Psoas muscle (tissue), 7 donors: ENCODE measurements at regions not wholly inside any gene's neighbourhood (a gene's known extent, or its start where the extent isn't known, plus 50 kb on each side); places are given as distances from the start of the nearest gene placed in this dataset.

Source experiments
- ATAC-seq, 4 donors: fragments of 200-7000 bp; cut with Tn5 transposase; one replicate each; pipeline ENCODE4 v1.9.1; 2020; ENCODE audit warnings: moderate library complexity in 3 of 4, mild to moderate bottlenecking in 2 of 4
- DNase-seq, 2 donors: peaks; one replicate each; pipeline ENCODE4 v3.0.0-alpha.2; 2020
- H3K27ac ChIP-seq: fragments of 200-600 bp; one replicate; pipeline ENCODE4 v1.8.0; 2022
- H3K27me3 ChIP-seq, 3 donors: fragments of 200-600 bp in 1 of 3; one replicate each; pipeline versions ENCODE4 v1.6.1 to v1.8.0; 2013 to 2022; ENCODE audit warnings: low read length in 2 of 3, mild to moderate bottlenecking in 2 of 3, moderate library complexity in 1 of 3; ENCODE audit not compliant: insufficient read depth in 3 of 3
- H3K36me3 ChIP-seq, 2 donors: fragments of 200-600 bp in 1 of 2; one replicate each; pipeline versions ENCODE4 v1.6.1 to v1.8.0; 2013 to 2022; ENCODE audit warnings: low read depth in 1 of 2, mild to moderate bottlenecking in 1 of 2, moderate library complexity in 1 of 2; ENCODE audit not compliant: insufficient read depth in 1 of 2
- H3K4me1 ChIP-seq: fragments of 200-600 bp; one replicate; pipeline ENCODE4 v1.8.0; 2022
- H3K4me3 ChIP-seq: fragments of 200-600 bp; one replicate; pipeline ENCODE4 v1.8.0; 2022; ENCODE audit warnings: mild to moderate bottlenecking
- H3K9me3 ChIP-seq: fragments of 200-600 bp; one replicate; pipeline ENCODE4 v1.8.0; 2022
- WGBS, 3 donors: extraction: QIAGEN DNeasy Blood & Tissue Kit; methylation state at CpG; one replicate each; pipeline versions ENCODE4 v1.1.6 to v1.1.7; 2013; 5-methylcytosine and 5-hydroxymethylcytosine counted together
- intact Hi-C, 2 donors: fragments of 100-400 bp; cut with DNase I; formaldehyde crosslinking; loops; one replicate each; pipeline versions ENCODE4 v1.11.0 to v1.14.2; 2022
- TF ChIP-seq, protein P1 (sequence below): fragments of 200-600 bp; IDR thresholded peaks from one replicate; pipeline ENCODE4 v1.8.0; 2022; ENCODE audit warnings: antibody characterized with exemption
- donor health status: healthy with polysubstance abuse.
- donor health status: DM: no; HTN: no; CAD: no; lungs with moderate emphysema.
- donor health status: Bipolar disorder and iron deficiency.
- donor health status: healthy.
- donor health status: DM: yes; HTN: yes; CAD: no.
- donor health status: DM: no; HTN: no; CAD: no.
- donor health status: DM: yes; HTN: yes; CAD: no.

- 57 to 84% (median 77%) methylated on average over 2 of the region's 2 CpGs for WGBS, 3 donors
These were observed 129.0 kb downstream of the SH2D1A start for GRCh38 chrX:124475358-124475757.

DNA sequence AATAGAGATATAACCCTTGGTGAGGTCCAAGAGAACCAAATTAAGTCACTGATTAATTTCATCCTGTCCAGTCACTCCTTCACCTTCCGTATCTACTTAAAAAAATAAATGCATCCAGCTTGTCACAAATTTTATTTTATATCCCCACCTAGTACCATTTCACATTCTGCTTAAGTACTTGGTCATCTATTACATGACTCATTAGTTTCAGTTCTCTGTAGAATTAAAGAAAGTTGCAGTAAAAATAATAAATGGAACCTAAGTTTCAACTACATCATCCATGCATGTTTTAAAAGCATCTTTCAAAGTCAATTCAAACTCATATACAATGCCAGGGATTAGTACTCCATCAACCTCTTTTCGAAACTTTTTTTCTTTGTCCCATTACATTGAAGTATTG is 130.2 kb downstream of the SH2D1A start:
- Histone ChIP-seq H3K27ac (no peak overlapping the region), H3K36me3 (no peaks in the 10 kb centered on the region), H3K9me3 (no peaks in the 10 kb centered on the region), H3K4me1 (no peaks in the 10 kb centered on the region), H3K27me3 (no peaks in the 10 kb centered on the region), H3K4me3 (no peak overlapping the region)
- WGBS, 3 donors, result 69 to 87% (median 87%) methylated on average over 2 of the region's 2 CpGs
- DNase-seq (no peak), ATAC-seq (no peak)
- intact Hi-C loops, result no loop called here
- TF ChIP-seq, protein P1, sequence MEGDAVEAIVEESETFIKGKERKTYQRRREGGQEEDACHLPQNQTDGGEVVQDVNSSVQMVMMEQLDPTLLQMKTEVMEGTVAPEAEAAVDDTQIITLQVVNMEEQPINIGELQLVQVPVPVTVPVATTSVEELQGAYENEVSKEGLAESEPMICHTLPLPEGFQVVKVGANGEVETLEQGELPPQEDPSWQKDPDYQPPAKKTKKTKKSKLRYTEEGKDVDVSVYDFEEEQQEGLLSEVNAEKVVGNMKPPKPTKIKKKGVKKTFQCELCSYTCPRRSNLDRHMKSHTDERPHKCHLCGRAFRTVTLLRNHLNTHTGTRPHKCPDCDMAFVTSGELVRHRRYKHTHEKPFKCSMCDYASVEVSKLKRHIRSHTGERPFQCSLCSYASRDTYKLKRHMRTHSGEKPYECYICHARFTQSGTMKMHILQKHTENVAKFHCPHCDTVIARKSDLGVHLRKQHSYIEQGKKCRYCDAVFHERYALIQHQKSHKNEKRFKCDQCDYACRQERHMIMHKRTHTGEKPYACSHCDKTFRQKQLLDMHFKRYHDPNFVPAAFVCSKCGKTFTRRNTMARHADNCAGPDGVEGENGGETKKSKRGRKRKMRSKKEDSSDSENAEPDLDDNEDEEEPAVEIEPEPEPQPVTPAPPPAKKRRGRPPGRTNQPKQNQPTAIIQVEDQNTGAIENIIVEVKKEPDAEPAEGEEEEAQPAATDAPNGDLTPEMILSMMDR, result no peak

More at GRCh38 chrX:124475358-124475757, 129.0 kb downstream of the SH2D1A start:
- DNase-seq (no peak), ATAC-seq (no peak)
- H3K4me1 ChIP-seq, result no peaks in the 10 kb centered on the region
- no peaks in the 10 kb centered on the region for H3K9me3 ChIP-seq
- H3K27ac ChIP-seq, result no peak overlapping the region
- H3K27me3 ChIP-seq, result no peaks in the 10 kb centered on the region
- TF ChIP-seq, protein P1, result no peak
- intact Hi-C loops, result no loop called here
- no peaks in the 10 kb centered on the region for H3K36me3 ChIP-seq
- no peak overlapping the region for H3K4me3 ChIP-seq

DNA sequence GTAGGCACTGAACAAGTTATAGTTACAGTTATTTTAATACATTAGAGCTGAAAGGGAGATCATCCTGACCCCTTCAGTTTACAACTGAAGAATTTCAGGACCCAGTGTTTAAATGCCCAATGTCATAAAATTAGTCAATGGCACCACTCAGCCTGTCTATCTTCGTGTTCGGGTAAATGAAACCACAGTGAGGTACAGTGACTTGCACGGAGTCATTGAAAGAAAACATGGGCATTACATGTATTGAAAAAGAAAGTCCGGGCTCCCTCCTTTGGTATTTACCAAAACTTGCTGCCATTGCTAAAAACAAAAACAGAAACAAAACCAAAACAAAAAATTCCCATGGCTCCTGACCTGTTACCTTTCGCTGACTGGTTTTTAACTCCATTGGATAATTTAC is 131.7 kb downstream of the SH2D1A start:
- TF ChIP-seq, protein P1, result no peak
- 81 to 95% (median 84%) methylated on average over 5 of the region's 5 CpGs for WGBS, 3 donors
- H3K27ac ChIP-seq, result no peak overlapping the region
- no peaks in the 10 kb centered on the region for H3K9me3 ChIP-seq
- no peaks in the 10 kb centered on the region for H3K4me1 ChIP-seq
- no peak overlapping the region for H3K4me3 ChIP-seq
- intact Hi-C loops, result no loop called here
- no peaks in the 10 kb centered on the region for H3K36me3 ChIP-seq
- DNase-seq (no peak), ATAC-seq (no peak)
- H3K27me3 ChIP-seq, result no peaks in the 10 kb centered on the region

- H3K4me1 ChIP-seq, result no peaks in the 10 kb centered on the region
- no peak overlapping the region for H3K4me3 ChIP-seq
- intact Hi-C loops, result no loop called here
- H3K36me3 ChIP-seq, result no peaks in the 10 kb centered on the region
- H3K9me3 ChIP-seq, result no peaks in the 10 kb centered on the region
- no peak for DNase-seq
- WGBS, 3 donors, result 66 to 70% (median 68%) methylated on average over 4 of the region's 4 CpGs
- TF ChIP-seq, protein P1, result no peak
- no peaks in the 10 kb centered on the region for H3K27me3 ChIP-seq
- H3K27ac ChIP-seq, result no peak overlapping the region
- ATAC-seq, result no peak
These were observed 142.2 kb downstream of the SH2D1A start for GRCh38 chrX:124488412-124489161.

- ATAC-seq (no peak), DNase-seq (no peak)
- Histone ChIP-seq H3K27ac (no peak overlapping the region), H3K9me3 (no peaks in the 10 kb centered on the region), H3K27me3 (no peaks in the 10 kb centered on the region), H3K4me3 (no peak overlapping the region), H3K4me1 (no peaks in the 10 kb centered on the region), H3K36me3 (no peaks in the 10 kb centered on the region)
- intact Hi-C loops, result no loop called here
- TF ChIP-seq, protein P1, result no peak
These were observed 147.6 kb downstream of the SH2D1A start for GRCh38 chrX:124493984-124494383.
